ENCODE measurements at regions not wholly inside any gene's neighbourhood (a gene's known extent, or its start where the extent isn't known, plus 50 kb on each side); places are given as distances from the start of the nearest gene placed in this dataset.

- Histone ChIP-seq H2AFZ (ENCODE audit: low read depth, low read length) (no peak overlapping the region), H3K36me3 (ENCODE audit: insufficient read depth, low read length) (no peaks in the 10 kb centered on the region), H3K27me3 (ENCODE audit: insufficient read depth, low read length) (peaks cover 5% of the 10 kb centered on the region), H3K4me1 (ENCODE audit: insufficient read depth, low read length) (peaks cover 3% of the 10 kb centered on the region), H3K9me3 (ENCODE audit: low read length) (no peaks in the 10 kb centered on the region), H3K4me3 (ENCODE audit: low read length) (no peak overlapping the region)
These were observed 162.3 kb downstream of the SEM1 start for GRCh38 chr7:96547371-96547811.

GRCh38 chr7:96546426-96546825 is 163.2 kb downstream of the SEM1 start:
- no peaks in the 10 kb centered on the region for H3K9me3 ChIP-seq (ENCODE audit: low read length)
- H2AFZ ChIP-seq (ENCODE audit: low read depth, low read length), result no peak overlapping the region
- no peak overlapping the region for H3K4me3 ChIP-seq (ENCODE audit: low read length)
- no peaks in the 10 kb centered on the region for H3K36me3 ChIP-seq (ENCODE audit: insufficient read depth, low read length)
- H3K27me3 ChIP-seq (ENCODE audit: insufficient read depth, low read length), result peaks cover 5% of the 10 kb centered on the region
- H3K4me1 ChIP-seq (ENCODE audit: insufficient read depth, low read length), result peaks cover 3% of the 10 kb centered on the region

- no peak overlapping the region for H2AFZ ChIP-seq (ENCODE audit: low read depth, low read length)
- H3K36me3 ChIP-seq (ENCODE audit: insufficient read depth, low read length), result no peaks in the 10 kb centered on the region
- H3K27me3 ChIP-seq (ENCODE audit: insufficient read depth, low read length), result no peaks in the 10 kb centered on the region
- H3K4me3 ChIP-seq (ENCODE audit: low read length), result no peak overlapping the region
- no peaks in the 10 kb centered on the region for H3K9me3 ChIP-seq (ENCODE audit: low read length)
- no peaks in the 10 kb centered on the region for H3K4me1 ChIP-seq (ENCODE audit: insufficient read depth, low read length)
These were observed 170.2 kb downstream of the SEM1 start for GRCh38 chr7:96539471-96539870.

DNA sequence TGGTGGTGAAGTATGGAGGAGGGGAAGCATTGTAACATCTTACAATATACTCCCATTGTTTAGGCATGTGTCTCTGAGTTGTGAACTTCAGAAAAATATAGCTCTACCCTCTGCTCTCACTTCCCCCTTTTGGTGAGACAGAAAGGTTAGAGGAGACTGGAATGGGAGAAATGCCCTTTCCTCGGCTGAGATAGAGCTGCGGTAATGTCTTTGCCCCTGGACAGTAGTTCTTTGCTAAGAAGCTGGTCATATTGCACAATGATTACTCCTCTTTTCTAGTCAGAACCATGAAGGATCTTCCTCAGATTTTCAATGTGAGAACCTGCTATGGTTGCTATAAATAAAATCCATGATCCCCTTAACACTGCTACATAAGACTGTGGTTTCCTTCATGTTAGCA is 171.0 kb downstream of the SEM1 start:
- no peaks in the 10 kb centered on the region for H3K36me3 ChIP-seq (ENCODE audit: insufficient read depth, low read length)
- no peaks in the 10 kb centered on the region for H3K27me3 ChIP-seq (ENCODE audit: insufficient read depth, low read length)
- no peak overlapping the region for H3K4me3 ChIP-seq (ENCODE audit: low read length)
- H3K9me3 ChIP-seq (ENCODE audit: low read length), result no peaks in the 10 kb centered on the region
- no peaks in the 10 kb centered on the region for H3K4me1 ChIP-seq (ENCODE audit: insufficient read depth, low read length)
- no peak overlapping the region for H2AFZ ChIP-seq (ENCODE audit: low read depth, low read length)

DNA sequence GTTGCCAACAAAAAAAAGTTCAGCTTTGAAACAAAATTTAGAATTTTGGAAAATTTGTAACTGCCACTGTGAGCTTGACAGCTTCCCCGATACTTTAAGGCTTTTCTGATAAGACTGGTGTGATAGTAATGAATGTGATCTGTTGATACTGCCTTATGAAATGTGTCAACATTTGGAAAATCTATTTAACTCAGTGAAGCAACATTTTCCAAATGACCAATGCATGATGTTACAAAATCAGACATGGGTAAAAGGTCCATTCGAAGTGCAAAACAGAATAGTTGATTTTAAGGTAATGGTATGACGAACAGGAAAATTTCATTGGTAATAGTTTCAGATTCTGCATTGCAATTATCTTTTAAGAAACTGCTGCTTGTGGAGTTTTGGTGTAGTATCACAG is 175.4 kb downstream of the SEM1 start:
- H3K9me3 ChIP-seq (ENCODE audit: low read length), result no peaks in the 10 kb centered on the region
- peaks cover 3% of the 10 kb centered on the region for H3K4me1 ChIP-seq (ENCODE audit: insufficient read depth, low read length)
- H3K27me3 ChIP-seq (ENCODE audit: insufficient read depth, low read length), result peaks cover 5% of the 10 kb centered on the region
- no peaks in the 10 kb centered on the region for H3K36me3 ChIP-seq (ENCODE audit: insufficient read depth, low read length)
- no peak overlapping the region for H2AFZ ChIP-seq (ENCODE audit: low read depth, low read length)
- H3K4me3 ChIP-seq (ENCODE audit: low read length), result no peak overlapping the region

GRCh38 chr7:96532428-96532935 is 177.2 kb downstream of the SEM1 start:
- no peak overlapping the region for H3K4me3 ChIP-seq (ENCODE audit: low read length)
- H3K27me3 ChIP-seq (ENCODE audit: insufficient read depth, low read length), result peaks cover 5% of the 10 kb centered on the region
- no peaks in the 10 kb centered on the region for H3K36me3 ChIP-seq (ENCODE audit: insufficient read depth, low read length)
- H3K4me1 ChIP-seq (ENCODE audit: insufficient read depth, low read length), result peaks cover 3% of the 10 kb centered on the region
- no peak overlapping the region for H2AFZ ChIP-seq (ENCODE audit: low read depth, low read length)
- no peaks in the 10 kb centered on the region for H3K9me3 ChIP-seq (ENCODE audit: low read length)

GRCh38 chr7:96531331-96531730 is 178.3 kb downstream of the SEM1 start:
- Histone ChIP-seq H2AFZ (ENCODE audit: low read depth, low read length) (no peak overlapping the region), H3K9me3 (ENCODE audit: low read length) (no peaks in the 10 kb centered on the region), H3K36me3 (ENCODE audit: insufficient read depth, low read length) (no peaks in the 10 kb centered on the region), H3K4me1 (ENCODE audit: insufficient read depth, low read length) (peaks cover 3% of the 10 kb centered on the region), H3K4me3 (ENCODE audit: low read length) (no peak overlapping the region), H3K27me3 (ENCODE audit: insufficient read depth, low read length) (peaks cover 5% of the 10 kb centered on the region)

- H3K4me3 ChIP-seq (ENCODE audit: low read length), result no peak overlapping the region
- no peaks in the 10 kb centered on the region for H3K9me3 ChIP-seq (ENCODE audit: low read length)
- no peak overlapping the region for H2AFZ ChIP-seq (ENCODE audit: low read depth, low read length)
- H3K4me1 ChIP-seq (ENCODE audit: insufficient read depth, low read length), result peaks cover 3% of the 10 kb centered on the region
- H3K27me3 ChIP-seq (ENCODE audit: insufficient read depth, low read length), result peaks cover 5% of the 10 kb centered on the region
- no peaks in the 10 kb centered on the region for H3K36me3 ChIP-seq (ENCODE audit: insufficient read depth, low read length)
These were observed 178.9 kb downstream of the SEM1 start for GRCh38 chr7:96530786-96531185.

DNA sequence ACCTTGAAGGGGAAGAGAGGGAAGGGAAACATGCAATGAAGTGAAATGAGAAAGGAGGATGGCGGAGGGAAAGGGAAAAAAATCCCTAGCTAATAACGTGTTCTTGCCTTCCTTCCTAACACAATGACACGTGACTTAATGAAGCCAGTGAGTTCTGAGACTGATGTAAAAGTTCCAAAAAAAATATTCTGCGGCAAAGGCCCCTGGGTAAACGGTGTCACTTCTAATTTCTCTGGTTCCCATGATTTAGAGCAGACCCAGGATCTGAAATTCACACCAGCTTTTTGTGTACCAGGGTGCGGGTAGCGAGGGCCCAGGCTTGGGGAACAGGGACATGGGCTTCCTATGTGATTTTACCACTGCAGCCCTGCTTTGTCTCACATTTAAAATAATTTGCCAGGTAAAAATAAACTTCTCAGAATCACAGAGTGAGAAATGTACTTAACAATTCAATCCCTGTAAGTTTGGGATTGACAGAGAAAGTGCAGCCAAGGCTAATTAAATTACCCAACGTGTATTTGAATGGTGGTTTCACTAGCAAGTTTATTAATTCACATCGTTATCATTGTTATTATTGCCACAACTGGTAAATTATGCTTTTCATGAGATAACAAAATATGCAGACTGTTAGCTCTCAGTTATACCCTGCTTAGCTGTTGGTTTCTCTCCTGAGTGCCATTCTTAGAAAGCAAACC is 182.4 kb downstream of the SEM1 start:
- H3K27me3 ChIP-seq (ENCODE audit: insufficient read depth, low read length), result no peaks in the 10 kb centered on the region
- no peaks in the 10 kb centered on the region for H3K36me3 ChIP-seq (ENCODE audit: insufficient read depth, low read length)
- H2AFZ ChIP-seq (ENCODE audit: low read depth, low read length), result no peak overlapping the region
- H3K4me1 ChIP-seq (ENCODE audit: insufficient read depth, low read length), result no peaks in the 10 kb centered on the region
- no peak overlapping the region for H3K4me3 ChIP-seq (ENCODE audit: low read length)
- no peaks in the 10 kb centered on the region for H3K9me3 ChIP-seq (ENCODE audit: low read length)

- Histone ChIP-seq H3K9me3 (ENCODE audit: low read length) (no peaks in the 10 kb centered on the region), H3K4me3 (ENCODE audit: low read length) (no peak overlapping the region), H3K27me3 (ENCODE audit: insufficient read depth, low read length) (no peaks in the 10 kb centered on the region), H3K4me1 (ENCODE audit: insufficient read depth, low read length) (no peaks in the 10 kb centered on the region), H2AFZ (ENCODE audit: low read depth, low read length) (no peak overlapping the region), H3K36me3 (ENCODE audit: insufficient read depth, low read length) (no peaks in the 10 kb centered on the region)
These were observed 183.2 kb downstream of the SEM1 start for GRCh38 chr7:96526496-96526895.

- no peak overlapping the region for H2AFZ ChIP-seq (ENCODE audit: low read depth, low read length)
- no peaks in the 10 kb centered on the region for H3K9me3 ChIP-seq (ENCODE audit: low read length)
- H3K4me3 ChIP-seq (ENCODE audit: low read length), result no peak overlapping the region
- H3K27me3 ChIP-seq (ENCODE audit: insufficient read depth, low read length), result peaks cover 3% of the 10 kb centered on the region
- H3K4me1 ChIP-seq (ENCODE audit: insufficient read depth, low read length), result no peaks in the 10 kb centered on the region
- H3K36me3 ChIP-seq (ENCODE audit: insufficient read depth, low read length), result no peaks in the 10 kb centered on the region
These were observed 188.4 kb downstream of the SEM1 start for GRCh38 chr7:96521068-96521894.

DNA sequence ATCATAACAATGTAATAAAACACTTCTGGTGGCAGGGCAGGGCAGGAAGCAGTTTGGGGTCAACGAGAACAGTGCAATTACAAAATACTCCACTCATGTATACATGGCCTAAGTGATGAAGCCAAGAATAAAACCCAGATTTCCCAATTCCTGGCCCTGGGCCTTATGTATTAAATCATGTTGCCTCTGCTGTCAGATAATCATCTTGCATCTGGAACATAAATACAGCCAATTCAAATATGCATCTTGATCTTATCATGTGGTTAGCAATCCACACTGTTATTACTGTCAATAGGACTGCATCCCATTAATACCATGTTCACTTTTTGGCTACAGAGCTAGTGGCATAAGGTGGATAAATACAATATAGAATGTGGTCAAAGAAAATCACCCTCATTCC is 186.5 kb upstream of the SLC25A13 start:
- no peaks in the 10 kb centered on the region for H3K4me1 ChIP-seq (ENCODE audit: insufficient read depth, low read length)
- no peak overlapping the region for H3K4me3 ChIP-seq (ENCODE audit: low read length)
- peaks cover 3% of the 10 kb centered on the region for H3K27me3 ChIP-seq (ENCODE audit: insufficient read depth, low read length)
- no peaks in the 10 kb centered on the region for H3K9me3 ChIP-seq (ENCODE audit: low read length)
- no peaks in the 10 kb centered on the region for H3K36me3 ChIP-seq (ENCODE audit: insufficient read depth, low read length)
- no peak overlapping the region for H2AFZ ChIP-seq (ENCODE audit: low read depth, low read length)

GRCh38 chr7:96503597-96503996 is 181.7 kb upstream of the SLC25A13 start:
- Histone ChIP-seq H3K27me3 (ENCODE audit: insufficient read depth, low read length) (peaks cover 3% of the 10 kb centered on the region), H3K4me1 (ENCODE audit: insufficient read depth, low read length) (no peaks in the 10 kb centered on the region), H3K9me3 (ENCODE audit: low read length) (no peaks in the 10 kb centered on the region), H3K4me3 (ENCODE audit: low read length) (no peak overlapping the region), H2AFZ (ENCODE audit: low read depth, low read length) (no peak overlapping the region), H3K36me3 (ENCODE audit: insufficient read depth, low read length) (no peaks in the 10 kb centered on the region)

Measured in neuron (in vitro differentiated cells).